Omental fat pad (tissue), 3 donors: ENCODE measurements at regions not wholly inside any gene's neighbourhood (a gene's known extent, or its start where the extent isn't known, plus 50 kb on each side); places are given as distances from the start of the nearest gene placed in this dataset.
"Not testable (repeated sequence)": the region's sequence is repeated elsewhere in the genome, so short reads cannot be mapped to it uniquely, and the experiment has no call there.

Experiments used
- ATAC-seq: fragments of 150-250 bp; one replicate; pipeline ENCODE4 v1.9.1; 2016; ENCODE audit warnings: mild to moderate bottlenecking, moderate library complexity; ENCODE audit not compliant: low FRiP score
- DNase-seq: peaks from one replicate; pipeline ENCODE4 v3.0.0-alpha.2; 2019; ENCODE audit warnings: low spot score
- CTCF ChIP-seq, 3 donors: fragments of 450-650 bp; IDR thresholded peaks; one replicate each; pipeline ENCODE4 v1.5.1; 2016 to 2017; ENCODE audit warnings: antibody characterized with exemption in 3 of 3, mild to moderate bottlenecking in 3 of 3, moderate library complexity in 2 of 3

- DNase-seq (no peak), ATAC-seq (no peak)
- no peak for TF ChIP-seq CTCF (IDR thresholded peaks at IDR 0.05)
These were observed 302.7 kb downstream of the SFMBT2 start for GRCh38 chr10:7108141-7108540.

- ATAC-seq = no peak
- no peak for DNase-seq
- TF ChIP-seq CTCF (IDR thresholded peaks at IDR 0.05) = no peak
These were observed 303.5 kb downstream of the SFMBT2 start for GRCh38 chr10:7107285-7107684.

GRCh38 chr10:7104379-7104778, 306.5 kb downstream of the SFMBT2 start:
- ATAC-seq, DNase-seq: not testable (repeated sequence)

- no peak for ATAC-seq
- DNase-seq = no peak
- no peak for TF ChIP-seq CTCF (IDR thresholded peaks at IDR 0.05)
These were observed 308.1 kb downstream of the SFMBT2 start for GRCh38 chr10:7102557-7103349.

GRCh38 chr10:7102084-7102483, 308.8 kb downstream of the SFMBT2 start:
- TF ChIP-seq CTCF (IDR thresholded peaks at IDR 0.05) = no peak
- ATAC-seq (no peak), DNase-seq (no peak)

- TF ChIP-seq CTCF (IDR thresholded peaks at IDR 0.05) = no peak
- DNase-seq (no peak), ATAC-seq (no peak)
These were observed 309.4 kb downstream of the SFMBT2 start for GRCh38 chr10:7101451-7101850.

DNA sequence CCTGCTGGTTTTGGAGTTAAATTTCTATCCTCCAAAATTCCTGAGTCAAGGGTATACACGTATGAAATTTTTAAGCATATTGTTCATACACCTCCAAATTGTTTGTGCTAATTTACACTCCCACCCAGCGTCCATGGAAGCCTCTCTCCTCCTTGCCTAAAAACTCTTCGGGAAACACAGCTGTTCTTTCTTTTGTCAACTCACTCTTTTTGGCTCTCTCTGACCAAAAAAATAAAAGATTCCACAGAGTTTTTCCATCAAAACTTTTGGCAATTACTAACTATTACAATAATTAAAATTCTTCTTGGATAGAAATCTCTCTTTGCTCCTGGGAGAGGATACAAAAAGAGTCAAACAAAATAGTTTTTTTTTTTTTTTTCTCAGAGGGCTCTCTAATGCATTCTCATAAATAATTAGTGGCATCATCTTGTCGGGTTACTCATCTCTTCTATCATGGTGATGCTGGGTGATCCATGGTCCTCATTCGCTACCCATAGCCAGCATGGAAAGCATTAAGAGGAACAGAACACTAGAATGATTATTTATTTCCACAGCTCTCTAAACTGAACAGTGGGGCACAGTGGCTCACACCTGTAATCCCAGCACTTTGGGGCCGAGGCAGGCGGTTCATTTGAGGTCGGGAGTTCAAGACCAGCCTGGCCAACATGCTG, 310.7 kb downstream of the SFMBT2 start:
- no peak for ATAC-seq
- TF ChIP-seq CTCF (IDR thresholded peaks at IDR 0.05) = no peak
- no peak for DNase-seq
